Neural progenitor cell (in vitro differentiated cells): ENCODE measurements at regions not wholly inside any gene's neighbourhood (a gene's known extent, or its start where the extent isn't known, plus 50 kb on each side); places are given as distances from the start of the nearest gene placed in this dataset.

Source experiments
- DNase-seq: peaks from one replicate; pipeline ENCODE4 v3.0.0-alpha.2; 2016; ENCODE audit warnings: low spot score
- H2AFZ ChIP-seq: fragments of 200-600 bp; sonication (generic); replicated peaks from 2 replicates; pipeline ENCODE4 v1.6.1; 2016; ENCODE audit warnings: antibody characterized with exemption
- H3F3A ChIP-seq: fragments of 200-600 bp; sonication (generic); 2 replicates; pipeline ENCODE4 v1.6.1; 2016; ENCODE audit warnings: antibody characterized with exemption, low read depth
- H3K27ac ChIP-seq: fragments of 200-600 bp; sonication (generic); 2 replicates; pipeline ENCODE4 v1.5.1; 2016; ENCODE audit warnings: mild to moderate bottlenecking
- H3K27me3 ChIP-seq: fragments of 200-600 bp; sonication (generic); 2 replicates; pipeline ENCODE4 v1.6.1; 2016; ENCODE audit warnings: mild to moderate bottlenecking, moderate library complexity
- H3K36me3 ChIP-seq: fragments of 200-600 bp; sonication (generic); 2 replicates; pipeline ENCODE4 v1.5.1; 2016
- H3K4me1 ChIP-seq: fragments of 200-600 bp; sonication (generic); 2 replicates; pipeline ENCODE4 v1.6.1; 2016; ENCODE audit warnings: mixed run types
- H3K4me2 ChIP-seq: fragments of 200-600 bp; sonication (generic); 2 replicates; pipeline ENCODE4 v1.6.1; 2016
- H3K4me3 ChIP-seq: fragments of 200-600 bp; sonication (generic); 2 replicates; pipeline ENCODE4 v1.5.1; 2016
- H3K79me2 ChIP-seq: fragments of 200-600 bp; sonication (generic); 2 replicates; pipeline ENCODE4 v1.6.1; 2016; ENCODE audit warnings: low read depth
- H3K9ac ChIP-seq: fragments of 200-600 bp; sonication (generic); 2 replicates; pipeline ENCODE4 v1.6.1; 2016
- H3K9me3 ChIP-seq: fragments of 200-600 bp; sonication (generic); 2 replicates; pipeline ENCODE4 v1.5.1; 2016; ENCODE audit warnings: low read depth
- H4K20me1 ChIP-seq: fragments of 200-600 bp; sonication (generic); 2 replicates; pipeline ENCODE4 v1.6.1; 2016; ENCODE audit warnings: low read depth
- H3K27ac Mint-ChIP-seq: 3 replicates; pipeline ENCODE4 v1.8.0; 2021; ENCODE audit warnings: mixed read lengths
- H3K27me3 Mint-ChIP-seq: 2 replicates; pipeline ENCODE4 v1.8.0; 2022; ENCODE audit warnings: low read depth, mild to moderate bottlenecking, inconsistent platforms, moderate library complexity, mixed read lengths; ENCODE audit not compliant: insufficient read depth
- H3K36me3 Mint-ChIP-seq: 3 replicates; pipeline ENCODE4 v1.8.0; 2021; ENCODE audit warnings: mixed read lengths
- H3K4me1 Mint-ChIP-seq: 3 replicates; pipeline ENCODE4 v1.8.0; 2021; ENCODE audit warnings: mixed read lengths
- H3K4me3 Mint-ChIP-seq: 3 replicates; pipeline ENCODE4 v1.8.0; 2021; ENCODE audit warnings: mild to moderate bottlenecking, moderate library complexity, mixed read lengths
- H3K9me3 Mint-ChIP-seq: 3 replicates; pipeline ENCODE4 v1.8.0; 2020; ENCODE audit warnings: mixed read lengths
- EZH2 ChIP-seq: fragments of 200-600 bp; sonication (generic); IDR thresholded peaks from 2 replicates; pipeline ENCODE4 v1.6.1; 2017; ENCODE audit warnings: antibody characterized with exemption, mild to moderate bottlenecking, moderate library complexity
- EZH2phosphoT487 ChIP-seq: fragments of 200-600 bp; sonication (generic); IDR thresholded peaks from 2 replicates; pipeline ENCODE4 v1.6.1; 2017; ENCODE audit warnings: antibody characterized with exemption
- TF ChIP-seq, protein P1 (sequence below): fragments of 200-600 bp; sonication (generic); IDR thresholded peaks from 2 replicates; pipeline ENCODE4 v1.5.1; 2017; ENCODE audit warnings: antibody characterized with exemption, mild to moderate bottlenecking

DNA sequence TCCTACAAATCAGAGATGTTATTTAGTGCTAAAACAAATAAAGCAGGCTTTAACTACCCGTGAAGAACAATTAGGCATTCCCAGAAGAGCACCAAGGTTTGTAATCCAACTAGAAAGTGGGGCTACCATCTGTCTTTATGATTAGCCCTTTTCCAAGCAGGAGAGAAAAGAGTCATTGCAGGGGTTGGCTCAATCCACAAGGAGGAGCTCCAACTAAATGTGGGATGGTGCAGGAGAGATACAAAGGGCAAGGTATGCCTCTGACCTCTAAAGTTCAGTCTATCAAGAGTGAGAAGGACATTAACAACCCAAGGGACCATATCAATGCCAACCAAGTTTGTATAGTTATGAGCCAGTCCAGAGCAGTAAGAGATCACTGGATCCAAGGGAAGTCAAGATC is 382.7 kb upstream of the DUSP10 start:
- DNase-seq = peak; percentile 29
- H2AFZ ChIP-seq = no peak overlapping the region

DNA sequence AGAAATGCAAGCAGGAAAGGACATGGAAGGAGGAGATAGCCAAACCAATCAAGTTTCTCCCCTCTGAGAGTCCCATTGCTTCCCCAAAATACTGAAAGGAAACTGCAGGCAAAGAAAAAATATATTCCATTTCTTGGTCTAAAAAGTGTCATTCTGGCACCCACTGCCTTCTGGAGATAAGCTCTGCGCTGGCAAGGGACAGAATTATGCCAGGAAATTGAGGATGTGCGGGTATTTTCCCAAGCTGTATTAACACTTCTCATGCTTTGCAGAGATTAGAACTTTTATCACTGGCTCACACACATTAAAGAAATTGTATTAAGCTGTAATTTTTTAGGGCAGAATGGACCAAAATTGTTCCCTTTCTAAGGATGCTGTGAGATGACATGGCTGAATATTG is 381.2 kb upstream of the DUSP10 start:
- no peaks in the 10 kb centered on the region for H3K4me1 Mint-ChIP-seq
- TF ChIP-seq, protein P1, sequence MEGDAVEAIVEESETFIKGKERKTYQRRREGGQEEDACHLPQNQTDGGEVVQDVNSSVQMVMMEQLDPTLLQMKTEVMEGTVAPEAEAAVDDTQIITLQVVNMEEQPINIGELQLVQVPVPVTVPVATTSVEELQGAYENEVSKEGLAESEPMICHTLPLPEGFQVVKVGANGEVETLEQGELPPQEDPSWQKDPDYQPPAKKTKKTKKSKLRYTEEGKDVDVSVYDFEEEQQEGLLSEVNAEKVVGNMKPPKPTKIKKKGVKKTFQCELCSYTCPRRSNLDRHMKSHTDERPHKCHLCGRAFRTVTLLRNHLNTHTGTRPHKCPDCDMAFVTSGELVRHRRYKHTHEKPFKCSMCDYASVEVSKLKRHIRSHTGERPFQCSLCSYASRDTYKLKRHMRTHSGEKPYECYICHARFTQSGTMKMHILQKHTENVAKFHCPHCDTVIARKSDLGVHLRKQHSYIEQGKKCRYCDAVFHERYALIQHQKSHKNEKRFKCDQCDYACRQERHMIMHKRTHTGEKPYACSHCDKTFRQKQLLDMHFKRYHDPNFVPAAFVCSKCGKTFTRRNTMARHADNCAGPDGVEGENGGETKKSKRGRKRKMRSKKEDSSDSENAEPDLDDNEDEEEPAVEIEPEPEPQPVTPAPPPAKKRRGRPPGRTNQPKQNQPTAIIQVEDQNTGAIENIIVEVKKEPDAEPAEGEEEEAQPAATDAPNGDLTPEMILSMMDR = no peak
- no peak for TF ChIP-seq EZH2phosphoT487
- TF ChIP-seq EZH2 = no peak

More for the DNA sequence above, 382.7 kb upstream of the DUSP10 start:
- TF ChIP-seq, protein P1 = peak; percentile 59
- no peak for TF ChIP-seq EZH2phosphoT487
- no peak overlapping the region for H3K9ac ChIP-seq
- no peaks in the 10 kb centered on the region for H3K27me3 ChIP-seq
- H3K79me2 ChIP-seq = no peaks in the 10 kb centered on the region
- Mint-ChIP-seq H3K9me3 (no peaks in the 10 kb centered on the region), H3K4me1 (no peaks in the 10 kb centered on the region), H3K27ac (no peak overlapping the region), H3K36me3 (no peaks in the 10 kb centered on the region), H3K27me3 (no peaks in the 10 kb centered on the region), H3K4me3 (no peak overlapping the region)
- H3K4me3 ChIP-seq = no peak overlapping the region
- no peaks in the 10 kb centered on the region for H3K9me3 ChIP-seq
- no peak overlapping the region for H3K4me2 ChIP-seq
- H3F3A ChIP-seq = no peaks in the 10 kb centered on the region
- H3K36me3 ChIP-seq = no peaks in the 10 kb centered on the region
- H3K27ac ChIP-seq = no peak overlapping the region
- no peaks in the 10 kb centered on the region for H4K20me1 ChIP-seq
- peaks cover 5% of the 10 kb centered on the region for H3K4me1 ChIP-seq

DNA sequence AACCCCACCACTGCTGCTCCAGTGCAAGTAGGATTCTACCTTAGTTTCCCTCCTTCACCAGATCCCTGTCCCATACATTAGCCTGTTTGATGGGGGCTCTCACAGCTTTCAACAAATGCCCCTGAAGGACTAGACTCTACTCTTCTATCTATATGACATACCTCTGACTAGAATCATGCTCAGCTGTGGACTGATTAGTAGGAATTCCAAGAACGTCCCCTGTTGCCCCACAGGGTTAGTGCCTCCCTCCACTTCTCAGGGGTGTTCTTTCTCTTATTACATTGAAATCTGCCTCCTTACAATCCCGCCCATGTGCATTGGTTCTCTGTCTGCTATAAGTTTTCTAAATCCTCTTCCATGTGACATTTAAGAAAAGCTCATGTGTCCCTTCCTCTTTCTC is 375.9 kb upstream of the DUSP10 start:
- Histone ChIP-seq H3K36me3 (no peaks in the 10 kb centered on the region), H3F3A (no peaks in the 10 kb centered on the region), H3K27me3 (no peaks in the 10 kb centered on the region), H3K4me3 (no peak overlapping the region), H3K27ac (no peak overlapping the region), H3K4me2 (no peak overlapping the region), H3K9ac (no peak overlapping the region), H3K79me2 (no peaks in the 10 kb centered on the region), H3K9me3 (no peaks in the 10 kb centered on the region), H2AFZ (no peak overlapping the region), H3K4me1 (no peaks in the 10 kb centered on the region), H4K20me1 (no peaks in the 10 kb centered on the region)
- H3K27ac Mint-ChIP-seq = no peak overlapping the region
- no peaks in the 10 kb centered on the region for H3K9me3 Mint-ChIP-seq
- no peak overlapping the region for H3K4me3 Mint-ChIP-seq
- no peak for DNase-seq
- no peaks in the 10 kb centered on the region for H3K36me3 Mint-ChIP-seq
- TF ChIP-seq EZH2phosphoT487 = no peak
- TF ChIP-seq, protein P1 = no peak
- TF ChIP-seq EZH2 = no peak
- H3K4me1 Mint-ChIP-seq = no peaks in the 10 kb centered on the region
- no peaks in the 10 kb centered on the region for H3K27me3 Mint-ChIP-seq

More for the DNA sequence above, 381.2 kb upstream of the DUSP10 start:
- no peak overlapping the region for H3K4me3 ChIP-seq
- H3K4me2 ChIP-seq = no peak overlapping the region
- no peaks in the 10 kb centered on the region for H3K36me3 Mint-ChIP-seq
- no peaks in the 10 kb centered on the region for H3F3A ChIP-seq
- no peak for DNase-seq
- H3K79me2 ChIP-seq = no peaks in the 10 kb centered on the region
- H3K4me1 ChIP-seq = peaks cover 5% of the 10 kb centered on the region
- H4K20me1 ChIP-seq = no peaks in the 10 kb centered on the region
- no peak overlapping the region for H3K27ac Mint-ChIP-seq
- H3K4me3 Mint-ChIP-seq = no peak overlapping the region
- H3K9ac ChIP-seq = no peak overlapping the region
- no peak overlapping the region for H2AFZ ChIP-seq
- no peaks in the 10 kb centered on the region for H3K9me3 Mint-ChIP-seq
- no peak overlapping the region for H3K27ac ChIP-seq
- H3K36me3 ChIP-seq = no peaks in the 10 kb centered on the region
- no peaks in the 10 kb centered on the region for H3K9me3 ChIP-seq
- H3K27me3 ChIP-seq = no peaks in the 10 kb centered on the region
- H3K27me3 Mint-ChIP-seq = no peaks in the 10 kb centered on the region
